Lung (tissue), 11 donors: ENCODE measurements at regions not wholly inside any gene's neighbourhood (a gene's known extent, or its start where the extent isn't known, plus 50 kb on each side); places are given as distances from the start of the nearest gene placed in this dataset.

Experiments used
- ATAC-seq: fragments of 200-7000 bp; cut with Tn5 transposase; one replicate; pipeline ENCODE4 v1.9.1; 2020; ENCODE audit warnings: moderate number of reproducible peaks; ENCODE audit not compliant: insufficient read depth, low FRiP score
- DNase-seq, 3 donors: peaks; one replicate each; pipeline ENCODE4 v3.0.0-alpha.2; 2013 to 2017
- H3K27ac ChIP-seq, 2 donors: one replicate each; pipeline ENCODE4 v1.5.1; 2013; ENCODE audit warnings: mild to moderate bottlenecking in 2 of 2, moderate library complexity in 2 of 2, control low read depth in 1 of 2, inconsistent platforms in 1 of 2, low read depth in 1 of 2, low read length in 1 of 2
- H3K27me3 ChIP-seq, 3 donors: one replicate each; pipeline ENCODE4 v1.5.1; 2013; ENCODE audit warnings: low read length in 2 of 3; ENCODE audit not compliant: control insufficient read depth in 3 of 3, insufficient read depth in 3 of 3
- H3K36me3 ChIP-seq, 4 donors: one replicate each; pipeline ENCODE4 v1.5.1; 2013; ENCODE audit warnings: low read length in 4 of 4, mild to moderate bottlenecking in 1 of 4, moderate library complexity in 1 of 4; ENCODE audit not compliant: control insufficient read depth in 4 of 4, insufficient read depth in 4 of 4
- H3K4me1 ChIP-seq, 5 donors: one replicate each; pipeline ENCODE4 v1.5.1; 2013; ENCODE audit warnings: low read length in 5 of 5, mild to moderate bottlenecking in 2 of 5, moderate library complexity in 1 of 5; ENCODE audit not compliant: control insufficient read depth in 5 of 5, insufficient read depth in 5 of 5
- H3K4me3 ChIP-seq: one replicate; pipeline ENCODE4 v1.5.1; 2013; ENCODE audit warnings: mild to moderate bottlenecking, control low read depth, moderate library complexity
- H3K9ac ChIP-seq, 2 donors: one replicate each; pipeline ENCODE4 v1.5.1; 2013; ENCODE audit warnings: low read length in 2 of 2, control low read depth in 1 of 2; ENCODE audit not compliant: insufficient read depth in 1 of 2
- H3K9me3 ChIP-seq, 4 donors: one replicate each; pipeline ENCODE4 v1.5.1; 2013; ENCODE audit warnings: low read length in 3 of 4, mild to moderate bottlenecking in 1 of 4, moderate library complexity in 1 of 4; ENCODE audit not compliant: control insufficient read depth in 4 of 4, insufficient read depth in 3 of 4
- WGBS, 2 donors: extraction: QIAGEN DNeasy Blood & Tissue Kit; methylation state at CpG; one replicate each; pipeline ENCODE4 v1.1.7; 2013; 5-methylcytosine and 5-hydroxymethylcytosine counted together
- TF ChIP-seq, protein P1 (sequence below): IDR thresholded peaks from 2 replicates; pipeline ENCODE4 v1.5.1; 2012; ENCODE audit warnings: mild to moderate bottlenecking; ENCODE audit errors: control extremely low read depth, extremely low read depth
- donor health status: control.
- donor health status: control.
- donor health status: Bipolar disorder and iron deficiency.
- donor health status: healthy.
- donor health status: DM: yes; HTN: yes; CAD: no.

DNA sequence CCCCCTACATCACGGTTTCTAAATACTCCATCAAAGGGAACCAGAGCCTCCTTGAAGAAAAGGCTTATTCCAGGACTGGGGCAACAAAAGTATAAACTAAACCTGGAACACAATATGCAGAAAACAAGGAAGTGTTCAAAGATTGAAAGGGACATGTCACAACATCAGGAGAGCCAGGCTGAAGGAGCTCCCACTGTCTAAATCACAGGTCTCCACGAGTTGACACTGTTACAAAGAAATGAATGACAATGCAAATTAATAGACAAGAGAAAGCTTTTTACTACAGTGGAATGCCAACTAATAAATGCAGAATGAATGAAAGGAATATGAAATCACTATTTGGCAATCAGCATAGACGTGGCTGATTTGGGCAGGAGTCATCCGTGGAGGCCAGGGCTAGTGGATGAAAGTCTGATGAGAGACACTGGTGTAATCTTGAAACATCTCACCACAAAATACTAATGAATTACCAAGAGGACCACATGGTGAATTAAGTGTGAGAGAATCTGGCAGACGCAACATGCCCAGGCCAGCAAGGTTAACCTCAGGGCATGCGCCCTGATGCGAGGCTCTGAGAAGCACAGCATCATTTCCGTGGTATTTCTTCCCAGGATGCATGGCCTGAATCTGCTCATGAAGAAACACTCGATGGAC is 123.8 kb upstream of the TJP1 start:
- ATAC-seq (no peak), DNase-seq (no peak)
- no peaks in the 10 kb centered on the region for H3K9me3 ChIP-seq
- H3K9ac ChIP-seq, result no peak overlapping the region
- H3K27ac ChIP-seq, result no peak overlapping the region
- TF ChIP-seq, protein P1, sequence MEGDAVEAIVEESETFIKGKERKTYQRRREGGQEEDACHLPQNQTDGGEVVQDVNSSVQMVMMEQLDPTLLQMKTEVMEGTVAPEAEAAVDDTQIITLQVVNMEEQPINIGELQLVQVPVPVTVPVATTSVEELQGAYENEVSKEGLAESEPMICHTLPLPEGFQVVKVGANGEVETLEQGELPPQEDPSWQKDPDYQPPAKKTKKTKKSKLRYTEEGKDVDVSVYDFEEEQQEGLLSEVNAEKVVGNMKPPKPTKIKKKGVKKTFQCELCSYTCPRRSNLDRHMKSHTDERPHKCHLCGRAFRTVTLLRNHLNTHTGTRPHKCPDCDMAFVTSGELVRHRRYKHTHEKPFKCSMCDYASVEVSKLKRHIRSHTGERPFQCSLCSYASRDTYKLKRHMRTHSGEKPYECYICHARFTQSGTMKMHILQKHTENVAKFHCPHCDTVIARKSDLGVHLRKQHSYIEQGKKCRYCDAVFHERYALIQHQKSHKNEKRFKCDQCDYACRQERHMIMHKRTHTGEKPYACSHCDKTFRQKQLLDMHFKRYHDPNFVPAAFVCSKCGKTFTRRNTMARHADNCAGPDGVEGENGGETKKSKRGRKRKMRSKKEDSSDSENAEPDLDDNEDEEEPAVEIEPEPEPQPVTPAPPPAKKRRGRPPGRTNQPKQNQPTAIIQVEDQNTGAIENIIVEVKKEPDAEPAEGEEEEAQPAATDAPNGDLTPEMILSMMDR, result no peak
- 84 to 88% methylated on average over 9 of the region's 9 CpGs for WGBS, 2 donors
- no peak overlapping the region for H3K4me3 ChIP-seq
- H3K27me3 ChIP-seq, result no peaks in the 10 kb centered on the region
- H3K4me1 ChIP-seq, result no peaks in the 10 kb centered on the region
- H3K36me3 ChIP-seq, result no peaks in the 10 kb centered on the region

GRCh38 chr15:29944925-29945324 is 122.7 kb upstream of the TJP1 start:
- TF ChIP-seq, protein P1, result no peak
- DNase-seq, result no peak
- H3K4me3 ChIP-seq, result no peak overlapping the region
- no peak overlapping the region for H3K9ac ChIP-seq
- H3K27me3 ChIP-seq, result no peaks in the 10 kb centered on the region
- no peaks in the 10 kb centered on the region for H3K9me3 ChIP-seq
- no peak overlapping the region for H3K27ac ChIP-seq
- no peaks in the 10 kb centered on the region for H3K36me3 ChIP-seq
- no peak for ATAC-seq
- WGBS, 2 donors, result 78 to 87% methylated on average over 2 of the region's 2 CpGs
- H3K4me1 ChIP-seq, result no peaks in the 10 kb centered on the region

DNA sequence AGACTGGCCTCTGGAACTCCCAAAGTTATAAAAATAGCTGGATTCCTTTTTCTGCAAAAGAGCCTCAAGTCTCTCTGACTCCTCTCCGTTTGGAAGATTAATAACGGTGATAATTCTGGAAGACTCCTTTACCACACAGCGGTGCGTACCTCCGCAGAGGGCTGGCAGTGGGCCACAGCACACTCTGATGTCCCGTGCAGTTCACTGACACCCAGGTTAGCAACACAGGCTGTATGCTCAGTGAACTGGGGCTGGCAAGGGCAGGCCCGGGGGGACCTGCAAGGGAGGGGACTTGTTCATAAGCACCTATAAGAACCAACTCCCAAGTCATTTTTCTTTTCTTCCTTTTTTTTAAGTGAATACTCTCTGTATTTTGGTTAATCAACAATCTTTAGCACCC is 120.3 kb upstream of the TJP1 start:
- no peak for DNase-seq
- 84 to 93% methylated on average over 7 of the region's 7 CpGs for whole genome bisulfite sequencing, 2 donors
- TF ChIP-seq, protein P1, result no peak
- H3K27ac ChIP-seq, result no peak overlapping the region
- no peaks in the 10 kb centered on the region for H3K4me1 ChIP-seq
- H3K9ac ChIP-seq, result no peak overlapping the region
- no peaks in the 10 kb centered on the region for H3K36me3 ChIP-seq
- H3K9me3 ChIP-seq, result no peaks in the 10 kb centered on the region
- no peaks in the 10 kb centered on the region for H3K27me3 ChIP-seq
- no peak overlapping the region for H3K4me3 ChIP-seq
- ATAC-seq, result no peak

GRCh38 chr15:29942143-29942542 is 119.9 kb upstream of the TJP1 start:
- Histone ChIP-seq H3K27ac (no peak overlapping the region), H3K9me3 (no peaks in the 10 kb centered on the region), H3K36me3 (no peaks in the 10 kb centered on the region), H3K4me1 (peaks cover 0 to 1% (median 0%) of the 10 kb centered on the region in 5 donors), H3K9ac (no peak overlapping the region), H3K27me3 (no peaks in the 10 kb centered on the region), H3K4me3 (no peak overlapping the region)
- TF ChIP-seq, protein P1, result no peak
- 46 to 53% methylated on average over 3 of the region's 3 CpGs for WGBS, 2 donors
- DNase-seq (peak in 2 of 3 donors; percentile 31 to 37), ATAC-seq (no peak)
